ENCODE measurements at regions not wholly inside any gene's neighbourhood (a gene's known extent, or its start where the extent isn't known, plus 50 kb on each side); places are given as distances from the start of the nearest gene placed in this dataset.

GRCh38 chr3:72572489-72573007 lies 275.7 kb downstream of the SHQ1 start:
- no peak for TF ChIP-seq CTCF (IDR thresholded peaks at IDR 0.05; ENCODE audit: low read depth, low read length, missing control alignments)
- DNase-seq (ENCODE audit: low read depth) = no peak
- in situ Hi-C loops (cut with HindIII; ENCODE audit: low sequenced_read_pairs) = no loop called here

GRCh38 chr3:72571638-72572114 lies 276.6 kb downstream of the SHQ1 start:
- no peak for TF ChIP-seq CTCF (IDR thresholded peaks at IDR 0.05; ENCODE audit: low read depth, low read length, missing control alignments)
- in situ Hi-C loops (cut with HindIII; ENCODE audit: low sequenced_read_pairs) = no loop called here
- no peak for DNase-seq (ENCODE audit: low read depth)
- H3K4me3 ChIP-seq (ENCODE audit: low read depth, low read length) = no peak overlapping the region

More at GRCh38 chr3:72572489-72573007, 275.7 kb downstream of the SHQ1 start:
- H3K4me3 ChIP-seq (ENCODE audit: low read depth, low read length) = no peak overlapping the region

GRCh38 chr3:72571052-72571451 lies 277.2 kb downstream of the SHQ1 start:
- in situ Hi-C loops (cut with HindIII; ENCODE audit: low sequenced_read_pairs) = no loop called here
- DNase-seq (ENCODE audit: low read depth) = no peak
- TF ChIP-seq CTCF (IDR thresholded peaks at IDR 0.05; ENCODE audit: low read depth, low read length, missing control alignments) = no peak
- H3K4me3 ChIP-seq (ENCODE audit: low read depth, low read length) = no peak overlapping the region

- TF ChIP-seq CTCF (IDR thresholded peaks at IDR 0.05; ENCODE audit: low read depth, low read length, missing control alignments) = no peak
- in situ Hi-C loops (cut with HindIII; ENCODE audit: low sequenced_read_pairs) = no loop called here
- H3K4me3 ChIP-seq (ENCODE audit: low read depth, low read length) = no peak overlapping the region
- DNase-seq (ENCODE audit: low read depth) = no peak
Measured at GRCh38 chr3:72569754-72570440, 278.3 kb downstream of the SHQ1 start.

GRCh38 chr3:72568083-72568482 lies 280.2 kb downstream of the SHQ1 start:
- no peak for DNase-seq (ENCODE audit: low read depth)
- in situ Hi-C loops (cut with HindIII; ENCODE audit: low sequenced_read_pairs) = no loop called here
- no peak for TF ChIP-seq CTCF (IDR thresholded peaks at IDR 0.05; ENCODE audit: low read depth, low read length, missing control alignments)
- no peak overlapping the region for H3K4me3 ChIP-seq (ENCODE audit: low read depth, low read length)

- DNase-seq (ENCODE audit: low read depth) = no peak
- H3K4me3 ChIP-seq (ENCODE audit: low read depth, low read length) = no peak overlapping the region
- in situ Hi-C loops (cut with HindIII; ENCODE audit: low sequenced_read_pairs) = no loop called here
- TF ChIP-seq CTCF (IDR thresholded peaks at IDR 0.05; ENCODE audit: low read depth, low read length, missing control alignments) = no peak
Measured at GRCh38 chr3:72567474-72567873, 280.8 kb downstream of the SHQ1 start.
